ENCODE measurements at regions not wholly inside any gene's neighbourhood (a gene's known extent, or its start where the extent isn't known, plus 50 kb on each side); places are given as distances from the start of the nearest gene placed in this dataset.

- no peak for DNase-seq
Observed at GRCh38 chr6:108734271-108734922, 113.8 kb upstream of the ARMC2 start.

GRCh38 chr6:108735310-108736001 is 112.8 kb upstream of the ARMC2 start:
- no peak for DNase-seq

- no peak for DNase-seq
Observed at GRCh38 chr6:108736002-108736361, 112.2 kb upstream of the ARMC2 start.

GRCh38 chr6:108736832-108737231 is 111.4 kb upstream of the ARMC2 start:
- DNase-seq: no peak

GRCh38 chr6:108737594-108738546 is 110.4 kb upstream of the ARMC2 start:
- no peak for DNase-seq

- no peak for DNase-seq
Observed at GRCh38 chr6:108738684-108739416, 109.4 kb upstream of the ARMC2 start.

- no peak for DNase-seq
Observed at GRCh38 chr6:108739496-108740330, 108.5 kb upstream of the ARMC2 start.

- DNase-seq: no peak
Observed at GRCh38 chr6:108741331-108741989, 106.8 kb upstream of the ARMC2 start.

- no peak for DNase-seq
Observed at GRCh38 chr6:108742041-108742440, 106.2 kb upstream of the ARMC2 start.

- DNase-seq: no peak
Observed at GRCh38 chr6:108744244-108744972, 103.8 kb upstream of the ARMC2 start.

GRCh38 chr6:108744996-108745395 is 103.2 kb upstream of the ARMC2 start:
- no peak for DNase-seq

- DNase-seq: no peak
Observed at GRCh38 chr6:108745664-108746336, 102.4 kb upstream of the ARMC2 start.

GRCh38 chr6:108746366-108746765 is 101.9 kb upstream of the ARMC2 start:
- no peak for DNase-seq

- no peak for DNase-seq
Observed at GRCh38 chr6:108746836-108747575, 101.2 kb upstream of the ARMC2 start.

GRCh38 chr6:108748055-108748454 is 100.2 kb upstream of the ARMC2 start:
- no peak for DNase-seq

- no peak for DNase-seq
Observed at GRCh38 chr6:108748959-108749358, 99.3 kb upstream of the ARMC2 start.

- no peak for DNase-seq
Observed at GRCh38 chr6:108750801-108751200, 97.4 kb upstream of the ARMC2 start.

- DNase-seq: no peak
Observed at GRCh38 chr6:108751282-108751681, 96.9 kb upstream of the ARMC2 start.
